ENCODE measurements at regions not wholly inside any gene's neighbourhood (a gene's known extent, or its start where the extent isn't known, plus 50 kb on each side); places are given as distances from the start of the nearest gene placed in this dataset.

DNA sequence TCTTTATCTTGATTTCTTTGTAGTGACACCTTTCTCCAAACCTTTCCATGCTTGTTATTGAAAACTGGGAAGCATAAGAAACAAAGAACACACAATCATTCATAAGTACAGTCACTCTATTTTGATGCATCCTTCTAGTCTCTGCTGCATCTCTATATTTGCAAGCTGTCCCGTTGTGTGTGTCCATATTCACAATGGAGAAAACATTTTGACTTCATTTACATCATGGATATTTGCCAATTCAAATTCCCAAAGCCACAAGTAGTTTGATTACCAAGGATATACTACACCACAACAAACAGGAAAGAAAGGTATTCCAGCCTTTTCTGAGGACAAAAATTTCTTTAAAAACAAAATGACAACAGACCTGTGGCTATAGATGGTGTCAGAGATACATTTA, 673.8 kb downstream of the STIM2 start:
- DNase-seq = no peak

DNA sequence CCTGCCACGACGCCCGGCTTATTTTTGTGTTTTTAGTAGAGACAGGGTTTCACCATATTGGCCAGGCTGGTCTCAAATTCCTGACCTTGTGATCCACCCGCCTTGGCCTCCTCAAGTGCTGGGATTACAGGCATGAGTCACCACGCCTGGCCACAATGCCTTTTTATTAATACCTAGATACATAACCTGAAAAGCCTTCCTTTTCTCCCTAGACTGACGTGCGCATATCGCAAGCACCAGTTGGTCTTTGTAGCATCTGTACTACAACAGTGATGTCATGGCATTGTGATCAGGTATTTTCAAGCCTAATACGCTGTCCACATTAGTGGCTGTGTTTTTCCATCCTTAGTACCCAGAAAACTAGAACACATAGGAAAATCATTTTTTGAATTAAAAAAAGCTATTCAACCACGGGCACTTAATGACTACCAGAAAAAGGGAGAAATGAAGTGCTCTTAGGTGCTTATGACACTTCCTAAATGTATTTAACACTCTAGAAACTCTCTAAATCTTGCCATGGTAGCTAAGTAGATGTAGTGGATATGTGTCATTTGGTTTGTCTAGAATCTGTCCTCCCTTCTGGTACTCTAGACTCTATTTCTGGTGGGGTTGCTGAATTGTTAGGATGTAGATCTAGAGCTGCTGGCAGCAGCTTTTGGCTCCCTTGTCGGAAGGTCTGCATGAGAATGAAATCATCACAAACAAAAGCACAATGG, 707.8 kb downstream of the STIM2 start:
- no peak for DNase-seq

DNA sequence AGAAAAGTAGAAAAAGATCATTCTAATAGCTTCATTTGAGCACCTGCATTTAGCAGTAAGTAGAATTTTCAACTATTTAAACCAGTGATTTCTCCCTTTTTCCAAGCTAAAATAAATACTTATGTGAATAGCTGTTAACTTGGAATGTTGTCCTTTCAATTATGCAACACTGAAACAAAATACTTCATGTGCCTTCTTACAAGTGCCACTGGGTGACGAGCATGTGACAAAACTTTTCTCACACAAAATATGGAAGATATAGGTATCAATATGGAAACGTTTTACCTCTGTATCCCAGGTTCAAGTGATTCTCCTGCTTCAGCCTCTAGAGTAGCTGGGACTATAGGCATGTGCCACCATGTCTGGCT, 708.3 kb downstream of the STIM2 start:
- DNase-seq = no peak

DNA sequence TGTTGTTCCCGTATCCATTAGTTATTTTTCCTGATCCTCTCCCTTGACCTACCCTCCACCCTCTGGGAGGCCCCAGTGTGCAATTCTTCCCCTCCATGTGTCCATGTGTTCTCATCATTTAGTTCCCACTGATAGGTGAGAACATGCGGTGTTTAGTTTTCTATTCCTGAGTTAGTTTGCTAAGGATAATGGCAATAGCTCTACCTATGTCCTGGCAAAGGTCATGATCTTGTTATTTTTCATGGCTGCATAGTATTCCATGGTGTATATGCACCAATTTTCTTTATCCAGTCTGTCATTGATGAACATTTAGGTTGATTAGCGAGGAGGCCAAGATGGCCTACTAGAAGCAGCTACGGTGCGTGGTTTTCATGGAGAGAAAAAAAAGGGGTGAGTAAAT, 714.1 kb downstream of the STIM2 start:
- no peak for DNase-seq

DNA sequence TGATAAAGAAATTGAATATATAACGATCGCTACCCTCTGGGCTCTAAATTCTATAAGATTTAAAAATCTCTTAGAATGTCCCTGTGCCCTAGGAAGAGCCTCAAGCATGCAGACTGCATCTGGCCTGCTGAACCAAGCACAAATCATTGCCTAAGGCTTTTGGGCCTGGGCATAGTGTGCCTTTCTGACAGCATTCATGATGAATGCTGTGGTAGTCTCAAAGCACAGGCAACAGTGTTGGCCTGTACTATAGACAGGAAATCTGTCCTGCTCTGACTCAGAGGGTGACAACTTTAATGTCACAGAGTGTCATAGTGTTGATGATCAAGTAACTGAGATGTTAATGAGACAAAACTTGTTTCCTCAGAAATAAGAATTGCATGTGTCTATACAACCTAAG, 717.3 kb downstream of the STIM2 start:
- no peak for DNase-seq

DNA sequence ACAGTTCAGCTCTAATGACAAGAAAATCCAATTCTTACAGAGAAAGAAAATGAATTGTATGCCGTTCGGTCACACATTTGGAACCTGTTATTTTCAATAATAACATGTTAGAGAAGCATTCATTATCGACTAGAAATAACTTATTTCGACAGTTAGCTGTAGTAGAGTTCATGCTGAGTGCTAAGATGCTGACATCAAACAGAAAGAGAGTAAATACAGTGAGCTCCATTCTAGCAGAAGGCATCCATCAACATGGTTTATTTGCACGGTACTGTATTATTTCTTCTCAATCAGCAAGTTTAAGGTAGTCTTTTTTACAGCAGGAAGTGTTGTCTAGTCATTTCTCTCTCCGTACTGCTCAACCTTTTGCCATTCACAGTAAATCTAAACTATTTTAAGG, 732.1 kb downstream of the STIM2 start:
- no peak for DNase-seq

DNA sequence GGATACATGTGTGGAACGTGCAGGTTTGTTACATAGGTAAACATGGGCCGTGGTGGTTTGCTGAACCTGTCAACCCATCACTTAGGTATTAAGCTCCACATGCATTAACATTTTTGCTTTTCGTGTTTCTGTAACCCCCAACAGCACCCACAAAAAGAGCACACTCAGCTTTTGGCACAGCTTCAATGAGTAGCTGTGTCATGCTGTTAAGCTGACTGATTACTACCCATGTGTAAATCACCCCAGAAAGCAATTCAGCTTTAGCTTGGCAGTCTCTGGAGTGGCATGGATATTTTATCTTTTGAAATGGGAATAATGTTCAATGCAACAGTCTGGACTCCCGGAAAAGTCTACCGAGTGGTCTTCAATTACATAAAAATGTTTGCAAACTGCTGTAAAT, 734.3 kb downstream of the STIM2 start:
- no peak for DNase-seq

DNA sequence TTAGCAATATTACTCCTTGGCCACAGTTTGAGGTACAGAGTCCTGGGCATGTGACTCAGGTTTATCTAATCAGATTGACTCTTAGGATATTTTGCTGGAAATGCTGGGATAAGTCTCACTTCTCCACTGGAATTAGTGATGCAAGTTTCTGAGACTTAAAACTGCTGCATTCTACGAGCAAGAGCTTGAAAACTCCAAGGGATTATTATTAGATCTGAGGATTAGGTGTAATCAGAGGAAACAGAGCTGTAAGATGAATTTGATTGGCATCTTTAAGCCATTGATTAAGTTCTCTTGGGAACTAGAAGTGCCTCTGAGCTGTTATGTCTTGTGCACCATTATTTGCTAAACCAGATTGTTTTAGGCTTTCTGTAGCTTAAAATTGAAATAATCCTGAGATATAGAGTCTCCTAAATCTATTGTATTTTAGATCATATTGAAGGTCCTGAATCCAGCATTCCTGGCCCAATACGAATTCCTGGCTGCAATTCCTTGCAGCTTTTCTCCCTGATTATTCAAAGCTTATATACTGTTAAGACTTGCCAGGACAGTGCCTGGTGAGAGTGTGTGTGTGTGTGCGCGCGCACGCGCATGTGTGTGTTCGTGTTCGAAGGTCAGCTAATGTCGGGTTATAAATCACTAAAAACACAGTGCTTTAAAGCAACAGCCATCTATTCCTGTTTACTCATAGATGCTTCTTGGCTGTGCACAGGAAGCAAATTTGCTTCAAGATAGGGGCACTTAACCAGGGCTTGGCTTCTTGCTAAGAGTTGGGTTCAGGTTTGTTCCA, 735.1 kb downstream of the STIM2 start:
- DNase-seq = no peak

DNA sequence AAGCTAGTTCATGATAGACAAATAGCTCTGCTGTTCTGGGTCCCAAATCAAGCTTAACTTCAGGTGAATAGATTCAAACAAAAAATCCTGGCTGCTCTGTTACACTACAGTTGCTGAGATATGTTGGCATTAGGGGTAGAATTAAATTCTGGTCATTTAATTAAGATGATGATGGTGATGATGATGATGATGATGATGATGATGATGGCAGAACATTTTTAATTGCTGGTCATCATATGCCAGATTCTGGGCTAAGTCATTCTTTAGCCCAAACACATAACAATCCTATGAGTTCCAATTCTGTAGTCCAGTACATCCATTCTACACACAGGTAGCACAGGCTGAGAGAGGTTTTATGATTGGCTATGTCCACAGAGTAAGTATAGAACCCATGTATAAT, 741.5 kb downstream of the STIM2 start:
- no peak for DNase-seq

DNA sequence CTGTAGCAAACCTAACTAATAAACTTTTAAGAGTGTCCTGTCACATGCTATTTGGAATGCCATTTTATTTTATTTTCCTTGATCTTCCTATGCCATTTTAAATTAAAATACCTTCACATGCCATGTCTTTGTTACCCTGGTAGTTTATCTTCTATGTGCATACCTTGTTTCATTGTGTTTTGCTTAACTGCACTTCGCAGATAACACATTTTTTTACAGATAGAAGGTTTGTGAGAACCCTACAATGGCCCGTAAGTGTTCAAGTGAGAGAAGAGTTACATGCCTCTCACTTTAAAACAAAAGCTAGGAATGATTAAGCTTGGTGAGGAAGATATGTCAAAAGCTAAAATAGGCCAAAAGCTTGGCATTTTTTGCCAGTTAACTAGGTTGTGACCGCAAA, 744.1 kb downstream of the STIM2 start:
- no peak for DNase-seq

DNA sequence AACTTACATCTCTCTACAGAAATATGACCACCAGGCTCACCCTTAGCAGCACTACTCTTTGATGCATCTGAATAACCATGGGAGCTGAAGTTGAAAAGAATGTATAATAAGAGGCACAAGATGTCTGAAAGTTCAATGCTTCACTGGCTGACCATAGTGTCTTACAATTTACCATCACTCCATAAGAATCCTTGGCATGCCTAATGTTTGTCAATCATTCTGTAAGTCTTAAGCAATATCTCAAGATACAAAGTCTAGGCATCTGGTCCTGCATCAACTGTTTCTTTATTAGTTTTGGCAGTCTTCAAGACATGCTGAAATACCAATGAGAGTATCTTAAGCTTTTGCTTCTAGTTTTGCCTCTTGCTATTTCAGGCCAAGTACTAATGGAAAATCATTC, 755.5 kb downstream of the STIM2 start:
- DNase-seq = no peak

DNA sequence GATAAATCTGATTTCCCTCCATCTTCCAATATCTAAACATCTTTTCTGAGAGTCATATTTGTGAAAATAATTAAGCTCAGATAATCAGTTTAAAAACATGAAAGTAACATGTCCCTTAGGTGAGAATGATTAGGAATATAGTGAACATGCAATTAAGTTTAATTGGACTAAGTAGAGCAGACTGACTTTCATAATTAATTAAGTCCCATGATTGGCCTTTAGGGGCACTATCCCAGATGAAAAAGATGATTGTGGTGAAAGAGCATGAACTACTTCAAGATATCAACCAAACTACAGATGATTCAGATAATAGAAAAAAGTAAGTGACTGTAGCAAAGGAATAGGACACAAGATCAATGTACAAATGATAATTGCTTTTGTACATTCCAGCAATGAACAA, 758.8 kb downstream of the STIM2 start:
- no peak for DNase-seq

DNA sequence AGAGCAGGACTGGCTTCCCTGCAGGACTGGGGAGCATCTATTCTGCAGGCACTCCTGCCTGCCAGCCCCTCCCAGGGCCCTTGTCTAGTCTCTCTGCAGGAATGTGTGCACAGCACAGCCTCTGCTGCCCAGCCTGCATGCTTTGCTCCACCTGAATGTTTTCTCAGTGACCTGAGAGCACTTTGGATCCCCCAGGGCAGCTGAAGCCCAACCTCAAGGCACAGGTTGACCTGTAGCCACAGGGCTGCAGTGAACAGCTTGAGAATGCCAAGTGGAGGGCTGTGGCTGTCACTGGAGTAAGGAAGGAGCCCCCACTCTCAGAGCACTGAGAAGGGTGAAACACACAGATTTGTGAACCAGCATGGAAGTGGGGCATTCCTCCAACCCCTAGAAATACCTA, 760.2 kb downstream of the STIM2 start:
- no peak for DNase-seq

DNA sequence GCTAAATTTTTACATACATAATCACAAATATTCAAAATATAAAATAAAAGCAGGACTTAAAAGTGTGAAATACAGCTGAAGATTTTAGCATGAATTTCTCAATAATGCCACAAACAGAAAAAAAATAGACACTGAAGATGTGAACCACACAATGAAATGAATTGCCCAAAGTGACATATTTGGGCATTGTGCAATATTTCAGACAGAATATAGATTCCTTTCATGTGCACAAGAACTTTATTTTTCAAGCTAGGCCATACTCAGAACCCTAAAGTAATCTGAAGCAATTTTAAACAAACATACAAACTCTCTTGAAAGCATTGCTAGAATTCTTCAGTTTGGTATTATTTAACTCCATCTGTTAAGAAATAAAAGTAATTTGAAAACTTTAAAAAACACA, 764.1 kb downstream of the STIM2 start:
- no peak for DNase-seq

DNA sequence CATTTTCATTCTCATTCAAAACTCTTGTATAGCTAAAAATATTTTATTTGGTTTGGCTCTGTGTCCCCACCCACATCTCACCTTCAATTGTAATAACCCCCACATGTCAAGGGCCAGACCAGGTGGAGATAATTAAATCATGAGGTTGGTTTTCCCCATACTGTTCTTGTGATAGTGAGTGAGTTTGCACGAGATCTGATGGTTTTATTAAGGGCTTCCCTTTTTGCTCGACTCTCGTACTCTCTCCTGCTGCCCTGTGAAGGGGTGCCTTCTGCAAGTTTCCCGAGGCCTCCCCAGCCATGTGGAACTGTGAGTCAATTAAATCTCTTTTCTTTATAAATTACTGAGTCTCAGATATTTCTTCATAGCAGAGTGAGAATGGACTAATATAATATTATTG, 768.0 kb downstream of the STIM2 start:
- no peak for DNase-seq

DNA sequence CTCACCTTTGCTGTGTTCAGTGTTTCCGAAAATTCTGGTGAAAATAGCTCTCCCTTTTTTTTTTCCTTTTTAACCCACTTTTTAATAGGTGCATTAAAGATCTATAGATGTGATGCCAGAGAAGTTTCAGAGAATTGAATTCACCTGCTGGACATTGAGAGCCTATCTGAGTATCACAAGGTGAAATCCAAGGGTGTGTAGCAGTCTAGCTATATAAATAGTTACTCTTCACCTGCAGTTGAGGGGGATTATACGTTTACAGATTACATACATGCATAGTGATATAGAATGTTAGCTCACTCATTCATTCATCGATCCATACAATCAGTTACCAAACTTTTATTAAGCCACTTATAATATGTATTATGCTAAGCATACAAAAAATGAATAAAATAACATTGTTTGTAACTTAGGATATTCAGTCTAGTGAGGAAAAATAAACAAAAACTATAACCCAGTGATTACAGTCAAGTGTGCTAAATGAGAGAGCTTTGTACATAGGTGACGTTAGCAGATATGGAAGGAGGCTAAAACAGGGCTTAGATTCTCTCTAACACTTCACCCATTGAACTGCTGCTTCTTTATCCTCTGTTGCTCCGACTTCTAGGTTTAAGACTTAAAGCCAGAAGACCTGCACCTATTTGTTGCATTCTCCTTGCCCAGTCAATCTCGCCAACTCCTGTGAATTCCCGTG, 769.0 kb downstream of the STIM2 start:
- no peak for DNase-seq

DNA sequence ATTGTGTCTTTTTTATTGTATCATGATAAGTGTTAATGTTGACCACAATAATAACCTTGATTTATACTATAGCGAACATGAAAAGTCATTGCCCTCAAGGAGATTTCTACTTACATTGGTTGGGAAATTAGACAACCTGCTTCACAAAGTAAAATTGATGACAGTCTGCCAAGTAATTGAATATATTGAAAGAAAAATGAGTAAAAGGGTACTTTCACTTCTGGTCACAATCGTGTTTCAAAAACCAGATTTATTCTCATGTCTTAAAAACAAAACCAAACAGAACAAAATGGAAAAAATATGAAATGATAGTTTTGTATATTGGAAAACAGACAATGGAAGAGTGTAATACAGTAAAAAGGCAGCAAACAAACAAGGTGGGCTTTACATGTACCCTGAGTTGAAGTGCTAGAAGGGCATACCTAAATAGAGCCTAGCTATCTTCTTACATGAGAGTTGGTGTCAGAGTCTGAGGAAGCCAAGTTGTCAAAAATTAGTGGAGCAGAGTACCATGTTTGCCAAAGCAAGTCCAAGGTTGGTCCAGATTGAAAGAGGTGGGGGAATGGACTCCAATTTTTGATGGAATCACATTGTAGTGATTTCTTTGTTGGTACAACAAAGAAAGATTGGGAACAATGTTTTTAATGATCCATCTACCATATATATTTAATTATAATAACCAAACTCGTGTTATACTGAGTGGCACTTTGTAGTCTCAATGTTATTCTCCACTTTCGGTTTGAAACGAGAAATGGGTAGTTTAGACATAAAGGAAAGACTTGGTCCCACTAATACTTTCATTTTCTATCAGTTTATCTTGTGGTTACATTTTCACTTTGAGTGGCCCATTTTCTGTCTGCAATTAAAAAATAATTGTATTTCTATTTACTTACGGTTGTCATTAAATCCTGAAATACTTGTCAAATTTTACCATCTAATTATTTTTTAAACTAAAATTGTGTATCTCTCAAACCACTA, 775.6 kb downstream of the STIM2 start:
- DNase-seq = no peak

DNA sequence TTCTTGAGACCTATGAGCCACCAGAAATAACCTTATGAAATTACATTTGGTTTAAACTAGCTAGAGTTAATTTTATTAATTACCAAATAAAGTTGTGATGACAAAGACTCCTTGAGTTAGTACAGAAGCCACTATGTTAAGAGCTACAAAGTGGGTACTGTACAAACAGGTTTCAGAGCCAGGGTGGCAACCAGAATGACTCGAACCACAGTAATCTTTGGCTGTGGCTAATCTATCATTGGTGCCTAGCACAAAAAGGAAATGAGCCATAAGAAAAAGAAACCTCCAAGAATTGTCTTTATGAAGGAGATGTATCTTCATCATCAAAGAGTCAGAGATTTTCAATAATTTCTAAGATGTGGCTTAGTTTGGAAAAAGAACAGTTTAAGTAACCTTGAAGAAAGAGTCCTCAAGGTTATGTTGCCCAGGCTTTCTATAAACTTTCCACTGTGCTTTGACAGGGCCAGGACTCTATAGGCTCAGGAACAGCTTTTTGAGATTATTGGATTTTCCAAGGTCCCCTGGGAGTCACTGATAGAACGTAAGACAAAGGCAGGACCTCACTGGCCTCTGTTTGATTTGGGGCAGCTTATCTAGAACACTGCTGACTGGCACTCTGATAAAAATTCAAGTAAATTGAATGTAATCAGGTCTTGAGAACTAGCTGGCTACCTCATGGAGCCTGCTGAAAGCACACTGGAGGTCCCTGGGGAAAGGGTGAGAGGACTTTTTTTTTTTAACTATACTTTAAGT, 777.7 kb downstream of the STIM2 start:
- DNase-seq = no peak

DNA sequence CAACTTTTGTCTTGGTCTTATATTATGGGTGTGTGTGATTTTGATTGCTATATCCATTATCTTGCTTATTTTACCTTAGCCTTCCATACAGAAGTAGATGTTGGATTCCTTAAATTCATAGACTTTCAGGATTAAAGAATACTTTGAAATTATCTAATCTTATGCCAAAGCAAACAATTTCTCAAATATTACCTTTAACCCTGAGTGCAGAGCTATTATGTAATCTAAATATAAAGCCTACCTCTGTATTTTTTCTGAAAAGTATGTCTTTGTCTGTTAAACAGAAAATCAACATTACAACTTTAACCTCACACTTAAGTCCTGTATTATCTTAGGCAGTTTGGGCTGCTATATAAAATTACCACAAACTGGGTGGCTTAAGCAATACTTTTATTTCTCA, 782.5 kb downstream of the STIM2 start:
- no peak for DNase-seq

DNA sequence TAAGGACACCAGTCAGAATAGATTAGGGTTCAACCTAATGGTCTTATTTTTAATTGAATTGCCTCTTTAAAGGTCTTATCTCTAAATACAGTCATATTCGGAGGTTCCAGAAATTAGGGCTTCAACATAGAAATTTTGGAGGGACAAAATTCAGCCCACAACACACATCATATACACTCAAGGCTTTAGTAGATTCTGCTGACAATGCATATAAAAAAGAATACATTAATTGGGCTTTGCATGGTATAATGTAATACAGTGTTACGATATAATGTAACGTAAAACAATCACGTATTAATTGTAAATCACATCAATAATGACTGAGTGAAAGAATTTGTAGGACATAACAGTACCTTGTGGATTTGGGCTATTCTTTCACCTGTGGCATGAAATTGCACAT, 787.8 kb downstream of the STIM2 start:
- DNase-seq = no peak

DNA sequence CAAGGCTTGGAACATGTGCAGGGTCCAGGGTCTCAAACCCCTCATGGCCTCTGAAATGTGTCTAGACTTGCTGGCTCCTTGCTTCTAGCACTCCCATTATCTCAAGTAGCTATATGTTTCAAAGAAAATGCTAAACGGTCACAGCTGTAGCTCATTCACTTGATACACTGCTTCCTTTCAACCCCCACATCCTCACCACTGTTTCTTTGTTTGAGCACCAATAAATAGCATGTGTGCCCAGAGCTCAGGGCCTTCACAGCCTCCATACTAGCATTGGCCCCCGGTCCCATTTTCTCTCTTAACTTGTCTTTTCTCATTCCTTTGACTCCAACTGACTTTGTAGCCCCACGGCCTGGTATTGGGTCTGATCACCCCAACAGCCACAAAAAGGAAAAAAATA, 801.8 kb downstream of the STIM2 start:
- no peak for DNase-seq

DNA sequence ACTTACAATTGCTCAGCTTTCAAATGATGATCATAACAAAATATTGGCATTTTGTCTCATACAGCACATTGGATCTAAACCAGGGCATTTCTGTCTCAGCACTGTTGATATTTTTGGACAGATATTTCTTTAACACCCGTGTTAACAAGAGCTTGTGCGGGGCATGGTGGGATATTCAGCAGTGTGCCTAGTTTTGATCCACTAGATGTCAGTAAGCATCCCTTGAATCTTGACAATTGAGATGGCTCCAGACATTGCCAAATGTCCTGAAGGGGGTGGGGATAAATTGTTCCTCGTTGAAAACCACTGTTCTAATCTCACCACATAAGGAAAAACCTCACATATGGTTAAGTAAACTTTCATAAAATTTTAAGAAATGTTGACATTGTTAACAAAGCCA, 806.3 kb downstream of the STIM2 start:
- DNase-seq = no peak

Measured in bone marrow (tissue), 2 donors.